ENCODE measurements at regions not wholly inside any gene's neighbourhood (a gene's known extent, or its start where the extent isn't known, plus 50 kb on each side); places are given as distances from the start of the nearest gene placed in this dataset.

DNA sequence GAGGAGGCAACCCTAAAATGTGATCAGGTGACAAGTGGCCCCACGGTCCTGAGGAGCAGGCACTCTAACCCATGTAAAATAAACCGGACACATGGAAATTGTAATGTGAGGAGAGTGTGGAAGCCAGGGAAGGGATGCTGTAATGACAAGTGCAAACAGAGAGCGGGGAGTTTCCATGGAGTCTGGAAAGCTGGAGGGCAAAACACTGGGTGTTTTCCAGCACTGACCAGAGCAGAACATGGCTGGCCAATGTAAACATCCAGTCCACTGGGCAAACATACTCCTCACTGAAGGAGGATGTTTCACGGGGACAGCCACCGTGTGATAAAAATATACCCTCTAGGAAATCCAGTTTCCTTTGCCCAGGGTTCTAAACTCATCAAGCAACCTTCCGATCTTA is 219.0 kb upstream of the JARID2 start:
- intact Hi-C loops (cut with micrococcal nuclease; ENCODE audit: unreplicated experiment): no loop called here
- FAIRE-seq (no peak), DNase-seq (ENCODE audit: low read depth, low spot score) (no peak), ATAC-seq (no peak)
- ChIA-PET RAD21 (ENCODE audit: unreplicated experiment) (interaction anchor here (0.6 to 1.1 kb wide), 3 partner anchors 12 to 54 kb away, joined by 3 to 5 read pairs (median 4); no protein-coding TSS in a partner anchor), CTCF (interaction anchor here (0.6 kb wide), 1 partner anchor 217 kb away, joined by 3 read pairs; no protein-coding TSS in a partner anchor), POLR2A (interaction anchor here (0.7 kb wide), 2 partner anchors 218 to 228 kb away, joined by 3 read pairs; no protein-coding TSS in a partner anchor), SMC1A (ENCODE audit: uncharacterized antibody, unreplicated experiment) (interaction anchor here (0.6 to 0.9 kb wide), 2 partner anchors 12 to 385 kb away, joined by 3 read pairs; no protein-coding TSS in a partner anchor)
- TF ChIP-seq SPI1 (IDR thresholded peaks at IDR 0.05; ENCODE audit: borderline replicate concordance, insufficient read depth, low read depth, low read length): no peak
- Histone ChIP-seq H3K4me2 (ENCODE audit: control insufficient read depth, insufficient read depth) (no peak overlapping the region), H3K27me3 (replicated peaks in 1 of 2; ENCODE audit: control insufficient read depth in 2 of 2, insufficient read depth in 2 of 2, low read length in 1 of 2) (no peaks in the 10 kb centered on the region), H3K4me3 (no peak overlapping the region), H3K9me3 (replicated peaks; ENCODE audit: control insufficient read depth, insufficient read depth, low read length) (no peaks in the 10 kb centered on the region; the same call in 2 of the 3 replicates), H4K20me1 (ENCODE audit: control insufficient read depth, insufficient read depth) (no peaks in the 10 kb centered on the region), H3K36me3 (ENCODE audit: control insufficient read depth in 2 of 2, insufficient read depth in 2 of 2, low read length in 1 of 2) (no peaks in the 10 kb centered on the region), H3K27ac (ENCODE audit: control insufficient read depth, insufficient read depth) (no peak overlapping the region), H3K4me1 (ENCODE audit: control insufficient read depth, insufficient read depth, low read length) (peaks cover 11% of the 10 kb centered on the region), H2AFZ (ENCODE audit: control insufficient read depth, low read depth, low read length) (no peak overlapping the region), H3K79me2 (ENCODE audit: control insufficient read depth, insufficient read depth, low read length) (no peaks in the 10 kb centered on the region), H3K9ac (ENCODE audit: control insufficient read depth, insufficient read depth, low read length) (no peak overlapping the region)
- in situ Hi-C loops (cut with MboI): no loop called here
- BruUV-seq (replicated peaks): no TSS peak
- 69% methylated on average over 6 of the region's 6 CpGs for WGBS (ENCODE audit: insufficient coverage, insufficient replicate concordance, low lambda C conversion rate, missing lambda C conversion rate)

GRCh38 chr6:15027472-15027871 is 218.4 kb upstream of the JARID2 start:
- CTCF ChIA-PET: no interaction called here
- Histone ChIP-seq H3K4me1 (ENCODE audit: control insufficient read depth, insufficient read depth, low read length) (peaks cover 6% of the 10 kb centered on the region; the same call in 1 of the 2 replicates), H3K79me2 (ENCODE audit: control insufficient read depth, insufficient read depth, low read length) (no peaks in the 10 kb centered on the region)
- TF ChIP-seq TCF3 (IDR thresholded peaks at IDR 0.05; ENCODE audit: borderline replicate concordance, insufficient read depth, low read depth, low read length) (no peak), NFYB (IDR thresholded peaks at IDR 0.05; ENCODE audit: insufficient read depth, low read depth, low read length) (no peak), E2F4 (IDR thresholded peaks at IDR 0.05; ENCODE audit: low read depth, low read length) (no peak), TBL1XR1 (IDR thresholded peaks at IDR 0.05; ENCODE audit: low read depth, low read length) (no peak), GATAD2B (conservative IDR thresholded peaks at IDR 0.05; ENCODE audit: low read depth) (no peak), HDAC2 (IDR thresholded peaks at IDR 0.05) (no peak)
- TF ChIP-seq, protein P1, sequence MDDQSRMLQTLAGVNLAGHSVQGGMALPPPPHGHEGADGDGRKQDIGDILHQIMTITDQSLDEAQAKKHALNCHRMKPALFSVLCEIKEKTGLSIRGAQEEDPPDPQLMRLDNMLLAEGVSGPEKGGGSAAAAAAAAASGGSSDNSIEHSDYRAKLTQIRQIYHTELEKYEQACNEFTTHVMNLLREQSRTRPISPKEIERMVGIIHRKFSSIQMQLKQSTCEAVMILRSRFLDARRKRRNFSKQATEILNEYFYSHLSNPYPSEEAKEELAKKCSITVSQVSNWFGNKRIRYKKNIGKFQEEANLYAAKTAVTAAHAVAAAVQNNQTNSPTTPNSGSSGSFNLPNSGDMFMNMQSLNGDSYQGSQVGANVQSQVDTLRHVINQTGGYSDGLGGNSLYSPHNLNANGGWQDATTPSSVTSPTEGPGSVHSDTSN (IDR thresholded peaks at IDR 0.05; ENCODE audit: insufficient replicate concordance, low read depth, low read length): no peak
- TF ChIP-seq, protein P2, sequence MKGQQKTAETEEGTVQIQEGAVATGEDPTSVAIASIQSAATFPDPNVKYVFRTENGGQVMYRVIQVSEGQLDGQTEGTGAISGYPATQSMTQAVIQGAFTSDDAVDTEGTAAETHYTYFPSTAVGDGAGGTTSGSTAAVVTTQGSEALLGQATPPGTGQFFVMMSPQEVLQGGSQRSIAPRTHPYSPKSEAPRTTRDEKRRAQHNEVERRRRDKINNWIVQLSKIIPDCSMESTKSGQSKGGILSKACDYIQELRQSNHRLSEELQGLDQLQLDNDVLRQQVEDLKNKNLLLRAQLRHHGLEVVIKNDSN (IDR thresholded peaks at IDR 0.05; ENCODE audit: borderline replicate concordance, extremely low read length, insufficient read depth, low read depth, low read length): no peak
- TF ChIP-seq, protein P3, sequence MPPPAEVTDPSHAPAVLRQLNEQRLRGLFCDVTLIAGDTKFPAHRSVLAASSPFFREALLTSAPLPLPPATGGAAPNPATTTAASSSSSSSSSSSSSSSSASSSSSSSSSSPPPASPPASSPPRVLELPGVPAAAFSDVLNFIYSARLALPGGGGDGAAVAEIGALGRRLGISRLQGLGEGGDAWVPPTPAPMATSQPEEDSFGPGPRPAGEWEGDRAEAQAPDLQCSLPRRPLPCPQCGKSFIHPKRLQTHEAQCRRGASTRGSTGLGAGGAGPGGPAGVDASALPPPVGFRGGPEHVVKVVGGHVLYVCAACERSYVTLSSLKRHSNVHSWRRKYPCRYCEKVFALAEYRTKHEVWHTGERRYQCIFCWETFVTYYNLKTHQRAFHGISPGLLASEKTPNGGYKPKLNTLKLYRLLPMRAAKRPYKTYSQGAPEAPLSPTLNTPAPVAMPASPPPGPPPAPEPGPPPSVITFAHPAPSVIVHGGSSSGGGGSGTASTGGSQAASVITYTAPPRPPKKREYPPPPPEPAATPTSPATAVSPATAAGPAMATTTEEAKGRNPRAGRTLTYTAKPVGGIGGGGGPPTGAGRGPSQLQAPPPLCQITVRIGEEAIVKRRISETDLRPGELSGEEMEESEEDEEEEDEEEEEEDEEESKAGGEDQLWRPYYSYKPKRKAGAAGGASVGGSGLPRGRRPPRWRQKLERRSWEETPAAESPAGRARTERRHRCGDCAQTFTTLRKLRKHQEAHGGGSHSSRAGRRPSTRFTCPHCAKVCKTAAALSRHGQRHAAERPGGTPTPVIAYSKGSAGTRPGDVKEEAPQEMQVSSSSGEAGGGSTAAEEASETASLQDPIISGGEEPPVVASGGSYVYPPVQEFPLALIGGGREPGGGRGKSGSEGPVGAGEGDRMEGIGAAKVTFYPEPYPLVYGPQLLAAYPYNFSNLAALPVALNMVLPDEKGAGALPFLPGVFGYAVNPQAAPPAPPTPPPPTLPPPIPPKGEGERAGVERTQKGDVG (CRISPR knock-in tag; IDR thresholded peaks at IDR 0.05): no peak

More at GRCh38 chr6:15027472-15027871, 218.4 kb upstream of the JARID2 start:
- ATAC-seq: no peak
- no peaks in the 10 kb centered on the region for H3K36me3 ChIP-seq (ENCODE audit: control insufficient read depth in 2 of 2, insufficient read depth in 2 of 2, low read length in 1 of 2)
- H3K9ac ChIP-seq (ENCODE audit: control insufficient read depth, insufficient read depth, low read length): no peak overlapping the region
- in situ Hi-C loops (cut with MboI) (no loop called here), intact Hi-C loops (cut with micrococcal nuclease; ENCODE audit: unreplicated experiment) (no loop called here)
- H3K27me3 ChIP-seq (replicated peaks in 1 of 2; ENCODE audit: control insufficient read depth in 2 of 2, insufficient read depth in 2 of 2, low read length in 1 of 2): no peaks in the 10 kb centered on the region
- no peaks in the 10 kb centered on the region; the same call in 2 of the 3 replicates for H3K9me3 ChIP-seq (replicated peaks; ENCODE audit: control insufficient read depth, insufficient read depth, low read length)
- FAIRE-seq: no peak
- RAD21 ChIA-PET (ENCODE audit: unreplicated experiment): no interaction called here
- H3K4me2 ChIP-seq (ENCODE audit: control insufficient read depth, insufficient read depth): no peak overlapping the region
- H3K27ac ChIP-seq (ENCODE audit: control insufficient read depth, insufficient read depth): no peak overlapping the region
- no peak overlapping the region for H3K4me3 ChIP-seq
- SMC1A ChIA-PET (ENCODE audit: uncharacterized antibody, unreplicated experiment): no interaction called here
- DNase-seq (ENCODE audit: low read depth, low spot score): no peak
- POLR2A ChIA-PET: no interaction called here
- H2AFZ ChIP-seq (ENCODE audit: control insufficient read depth, low read depth, low read length): no peak overlapping the region
- WGBS (ENCODE audit: insufficient coverage, insufficient replicate concordance, low lambda C conversion rate, missing lambda C conversion rate): 91% methylated on average over 2 of the region's 2 CpGs
- BruUV-seq (replicated peaks): no TSS peak
- no peaks in the 10 kb centered on the region for H4K20me1 ChIP-seq (ENCODE audit: control insufficient read depth, insufficient read depth)

Data from GM12878 (cell line).